BE2C (cell line): ENCODE measurements at regions not wholly inside any gene's neighbourhood (a gene's known extent, or its start where the extent isn't known, plus 50 kb on each side); places are given as distances from the start of the nearest gene placed in this dataset.

ENCODE experiments used
- DNase-seq: peaks from one replicate; pipeline ENCODE4 v3.0.0-alpha.2; 2020
- H3K27me3 ChIP-seq: fragments of 250-450 bp; sonication (Bioruptor Pico); 2 replicates; pipeline ENCODE4 v1.5.1; 2020; ENCODE audit warnings: mild to moderate bottlenecking
- H3K36me3 ChIP-seq: fragments of 250-450 bp; sonication (Bioruptor Pico); 2 replicates; pipeline ENCODE4 v1.5.1; 2020; ENCODE audit warnings: mild to moderate bottlenecking
- H3K4me1 ChIP-seq: fragments of 250-450 bp; sonication (Bioruptor Pico); 2 replicates; pipeline ENCODE4 v1.5.1; 2020
- H3K4me3 ChIP-seq: 2 replicates; pipeline ENCODE4 v1.5.1; 2011; ENCODE audit warnings: low read depth, low read length
- H3K9me3 ChIP-seq: fragments of 250-450 bp; sonication (Bioruptor Pico); 2 replicates; pipeline ENCODE4 v1.5.1; 2020
- TF ChIP-seq, protein P1 (sequence below): IDR thresholded peaks from 2 replicates; pipeline ENCODE4 v1.5.1; 2012; ENCODE audit warnings: mild to moderate bottlenecking, low read depth, low read length

GRCh38 chr10:110419265-110419664, 78.4 kb upstream of the DUSP5 start:
- no peaks in the 10 kb centered on the region for H3K9me3 ChIP-seq
- H3K4me1 ChIP-seq: peaks cover 14% of the 10 kb centered on the region
- TF ChIP-seq, protein P1, sequence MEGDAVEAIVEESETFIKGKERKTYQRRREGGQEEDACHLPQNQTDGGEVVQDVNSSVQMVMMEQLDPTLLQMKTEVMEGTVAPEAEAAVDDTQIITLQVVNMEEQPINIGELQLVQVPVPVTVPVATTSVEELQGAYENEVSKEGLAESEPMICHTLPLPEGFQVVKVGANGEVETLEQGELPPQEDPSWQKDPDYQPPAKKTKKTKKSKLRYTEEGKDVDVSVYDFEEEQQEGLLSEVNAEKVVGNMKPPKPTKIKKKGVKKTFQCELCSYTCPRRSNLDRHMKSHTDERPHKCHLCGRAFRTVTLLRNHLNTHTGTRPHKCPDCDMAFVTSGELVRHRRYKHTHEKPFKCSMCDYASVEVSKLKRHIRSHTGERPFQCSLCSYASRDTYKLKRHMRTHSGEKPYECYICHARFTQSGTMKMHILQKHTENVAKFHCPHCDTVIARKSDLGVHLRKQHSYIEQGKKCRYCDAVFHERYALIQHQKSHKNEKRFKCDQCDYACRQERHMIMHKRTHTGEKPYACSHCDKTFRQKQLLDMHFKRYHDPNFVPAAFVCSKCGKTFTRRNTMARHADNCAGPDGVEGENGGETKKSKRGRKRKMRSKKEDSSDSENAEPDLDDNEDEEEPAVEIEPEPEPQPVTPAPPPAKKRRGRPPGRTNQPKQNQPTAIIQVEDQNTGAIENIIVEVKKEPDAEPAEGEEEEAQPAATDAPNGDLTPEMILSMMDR: no peak
- no peaks in the 10 kb centered on the region for H3K36me3 ChIP-seq
- H3K27me3 ChIP-seq: no peaks in the 10 kb centered on the region
- no peak for DNase-seq
- no peak overlapping the region for H3K4me3 ChIP-seq

DNA sequence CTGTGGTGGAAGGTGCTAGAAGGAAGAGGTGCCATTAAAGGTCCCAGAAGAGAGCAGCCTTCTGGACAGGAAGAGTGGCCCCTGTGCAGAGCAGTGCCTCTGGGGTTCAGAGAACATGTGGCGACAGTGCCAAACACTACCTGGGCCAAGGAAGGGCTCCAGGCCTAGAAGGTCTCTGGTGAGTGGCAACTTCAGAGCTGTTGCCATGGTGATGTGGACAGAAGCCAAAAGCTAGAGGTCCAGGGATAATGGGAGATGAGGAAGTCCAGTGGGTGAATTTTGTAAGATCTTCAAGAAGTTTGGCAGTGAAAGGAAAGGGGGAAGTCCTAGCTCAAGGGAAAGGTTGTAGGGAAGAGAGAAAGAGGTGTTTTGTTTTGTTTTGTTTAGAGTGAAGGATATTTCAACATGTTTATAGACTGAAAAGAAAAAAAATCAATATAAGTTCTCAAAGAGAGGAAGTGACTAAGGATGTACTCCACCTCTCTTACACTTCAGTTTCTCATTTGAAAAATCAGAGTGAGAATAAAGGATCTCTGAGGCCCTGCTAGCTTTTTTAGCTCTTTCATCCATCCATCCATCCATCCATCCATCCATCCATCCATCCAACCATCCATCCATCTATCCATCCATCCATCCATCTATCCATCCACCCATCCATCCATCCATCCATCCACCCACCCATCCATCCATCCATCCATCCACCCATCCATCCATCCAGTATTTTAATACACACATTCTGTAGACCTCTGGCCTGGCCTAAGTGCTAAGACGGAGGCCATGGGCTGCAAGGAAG, 77.1 kb upstream of the DUSP5 start:
- DNase-seq: peak; percentile 64
- Histone ChIP-seq H3K27me3 (no peaks in the 10 kb centered on the region), H3K36me3 (no peaks in the 10 kb centered on the region), H3K4me3 (no peak overlapping the region), H3K4me1 (peaks cover 8% of the 10 kb centered on the region), H3K9me3 (no peaks in the 10 kb centered on the region)
- TF ChIP-seq, protein P1: no peak

GRCh38 chr10:110421512-110422138, 76.1 kb upstream of the DUSP5 start:
- DNase-seq: no peak
- Histone ChIP-seq H3K9me3 (no peaks in the 10 kb centered on the region), H3K4me1 (peaks cover 6% of the 10 kb centered on the region; the same call in 1 of the 2 replicates), H3K27me3 (no peaks in the 10 kb centered on the region), H3K36me3 (no peaks in the 10 kb centered on the region), H3K4me3 (no peak overlapping the region)
- TF ChIP-seq, protein P1: no peak

DNA sequence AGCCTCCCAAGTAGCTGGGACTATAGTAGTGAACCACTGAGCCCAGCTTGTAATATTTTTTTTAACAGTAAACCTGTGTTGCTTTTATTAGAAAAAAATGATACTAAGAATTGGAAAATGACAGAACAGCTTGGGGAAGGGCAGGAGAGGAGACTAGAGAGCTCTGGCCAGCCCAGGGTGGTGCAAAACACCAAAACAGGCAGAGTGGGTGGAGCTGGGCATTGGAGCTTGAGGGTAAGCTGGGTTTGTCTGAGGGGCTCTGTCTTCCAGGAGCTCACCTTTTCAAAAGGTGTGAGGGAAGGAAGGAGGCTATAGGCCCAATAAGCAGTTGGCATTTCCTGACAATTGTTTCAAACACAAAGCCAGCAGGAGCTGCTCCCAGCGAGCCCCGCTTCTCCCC, 75.2 kb upstream of the DUSP5 start:
- Histone ChIP-seq H3K4me3 (no peak overlapping the region), H3K4me1 (peaks cover 6% of the 10 kb centered on the region; the same call in 1 of the 2 replicates), H3K36me3 (no peaks in the 10 kb centered on the region), H3K27me3 (no peaks in the 10 kb centered on the region), H3K9me3 (no peaks in the 10 kb centered on the region)
- no peak for DNase-seq
- TF ChIP-seq, protein P1: no peak

DNA sequence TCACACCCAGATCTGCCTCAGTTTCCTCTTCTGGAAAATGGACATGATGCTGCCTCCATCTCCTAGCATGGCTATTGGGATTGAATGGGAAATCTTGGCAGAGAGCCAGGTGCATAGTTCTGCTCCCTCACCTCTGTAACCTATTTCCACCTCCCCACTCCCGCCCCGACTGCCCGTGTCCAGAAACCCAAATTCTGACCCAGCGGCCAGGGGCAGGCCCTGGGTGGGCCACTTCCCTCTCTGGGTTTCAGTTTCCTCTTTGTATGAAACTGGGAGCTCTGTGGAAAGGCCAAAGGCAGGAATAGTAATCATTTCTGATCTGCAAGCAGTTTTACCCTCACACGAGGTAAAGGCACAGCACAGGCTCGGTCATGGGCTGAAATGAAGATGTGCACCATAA, 74.1 kb upstream of the DUSP5 start:
- H3K4me3 ChIP-seq: no peak overlapping the region
- peaks cover 6% of the 10 kb centered on the region; the same call in 1 of the 2 replicates for H3K4me1 ChIP-seq
- H3K27me3 ChIP-seq: no peaks in the 10 kb centered on the region
- DNase-seq: no peak
- H3K9me3 ChIP-seq: no peaks in the 10 kb centered on the region
- TF ChIP-seq, protein P1: no peak
- H3K36me3 ChIP-seq: no peaks in the 10 kb centered on the region
